GM23338 (cell line): ENCODE measurements at regions not wholly inside any gene's neighbourhood (a gene's known extent, or its start where the extent isn't known, plus 50 kb on each side); places are given as distances from the start of the nearest gene placed in this dataset.

Experiments
- CTCF ChIP-seq, 2 experiments: fragments of 200-600 bp in 1 of 2; sonication (generic) in 1 of 2; conservative IDR thresholded peaks; 2 replicates each; pipeline versions ENCODE4 v1.5.1 to v1.6.1; 2016 to 2017; ENCODE audit warnings: antibody characterized with exemption in 2 of 2, low read depth in 2 of 2, mild to moderate bottlenecking in 2 of 2, moderate library complexity in 1 of 2
- EZH2phosphoT487 ChIP-seq: fragments of 200-600 bp; sonication (generic); IDR thresholded peaks from one replicate; pipeline ENCODE4 v1.8.1; 2018; ENCODE audit warnings: antibody characterized with exemption; ENCODE audit not compliant: unreplicated experiment
- POLR2AphosphoS5 ChIP-seq: IDR thresholded peaks from 2 replicates; pipeline ENCODE4 v1.6.1; 2016; ENCODE audit warnings: antibody characterized with exemption, low read depth

DNA sequence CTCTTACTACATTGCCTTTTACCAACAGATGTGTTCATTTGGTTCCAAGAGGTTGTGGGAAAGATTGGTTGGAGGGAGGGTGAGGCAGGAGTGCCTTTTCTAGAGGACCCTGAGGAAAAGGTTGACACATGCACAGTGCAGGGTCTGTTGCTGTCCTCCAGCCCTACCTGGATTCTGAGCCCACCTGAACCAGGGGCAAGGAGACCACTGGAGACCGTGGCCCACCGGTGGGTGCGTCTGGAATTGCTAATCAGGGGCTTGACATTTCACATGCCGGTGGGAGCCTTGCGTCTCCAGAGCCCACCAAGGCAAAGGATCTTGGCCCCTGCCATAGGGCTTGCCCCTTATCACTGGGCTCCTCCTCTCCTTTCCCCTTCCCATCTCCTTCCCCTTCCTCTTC is 80.4 kb upstream of the ZBED5 start:
- TF ChIP-seq POLR2AphosphoS5 (no peak), CTCF (conservative IDR thresholded peaks at IDR 0.05; ENCODE audit: low read depth in 2 of 2) (no peak), EZH2phosphoT487 (no peak)
